GM18870 (cell line): ENCODE measurements at regions not wholly inside any gene's neighbourhood (a gene's known extent, or its start where the extent isn't known, plus 50 kb on each side); places are given as distances from the start of the nearest gene placed in this dataset.

Experiments used
- ATAC-seq: cut with Tn5 transposase; IDR thresholded peaks from one replicate; pipeline ENCODE4 v1.9.1; 2021; ENCODE audit warnings: moderate library complexity; ENCODE audit not compliant: unreplicated experiment

DNA sequence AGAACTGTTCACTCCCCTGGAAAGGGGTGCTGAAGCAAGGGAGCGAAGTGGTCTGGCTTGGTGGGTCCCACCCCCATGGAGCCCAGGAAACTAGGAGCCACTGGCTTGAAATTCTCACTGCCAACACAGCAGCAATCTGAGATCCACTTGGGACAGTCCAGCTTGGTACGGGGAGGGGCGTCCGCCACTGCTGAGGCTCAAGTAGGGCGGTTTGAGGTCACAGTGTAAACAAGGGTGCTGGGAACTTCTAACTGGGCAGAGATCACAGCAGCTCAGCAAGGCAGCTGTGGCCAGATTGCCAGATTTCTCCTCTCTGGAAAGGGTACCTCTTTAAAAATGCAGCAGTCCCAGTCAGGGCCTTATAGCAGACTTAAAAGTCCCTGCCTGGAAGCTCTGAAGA, 53.9 kb upstream of the GALNTL6 start:
- ATAC-seq = no peak

DNA sequence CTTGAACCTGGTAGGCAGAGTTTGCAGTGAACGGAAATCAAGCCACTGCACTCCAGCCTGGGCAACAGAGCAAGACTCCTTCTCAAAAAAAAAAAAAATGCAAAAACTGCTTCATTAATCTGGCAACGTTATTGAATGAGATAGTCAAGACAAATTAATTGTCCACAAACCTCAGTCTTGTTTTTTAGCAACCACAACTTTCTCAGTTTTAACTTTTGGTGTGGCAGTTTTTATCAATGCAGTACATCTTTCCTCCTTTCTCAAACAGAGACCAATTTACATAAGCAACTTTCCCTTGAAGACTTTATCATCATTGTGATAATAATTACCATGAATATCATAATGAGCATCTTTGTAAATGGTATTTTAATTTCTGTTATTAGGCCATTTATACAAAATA, 61.7 kb upstream of the GALNTL6 start:
- no peak for ATAC-seq

DNA sequence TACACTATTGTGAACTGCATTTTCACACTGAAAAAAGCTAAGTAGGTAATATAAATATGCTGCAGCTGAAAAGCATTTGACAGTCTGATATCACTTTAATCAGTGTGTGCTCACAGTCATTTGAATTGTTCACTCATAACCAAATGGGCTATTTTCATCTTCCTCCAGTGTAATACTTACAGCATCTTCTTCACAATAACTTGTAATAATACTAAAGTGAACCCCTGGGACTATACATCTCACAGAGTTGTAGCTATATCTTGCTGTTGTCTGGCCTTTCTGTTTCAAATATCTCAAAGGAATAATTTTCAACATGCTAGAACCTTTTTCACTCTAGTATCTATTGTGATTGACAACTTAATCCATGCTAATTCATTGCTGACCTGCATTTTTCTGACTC, 66.8 kb upstream of the GALNTL6 start:
- ATAC-seq = no peak

DNA sequence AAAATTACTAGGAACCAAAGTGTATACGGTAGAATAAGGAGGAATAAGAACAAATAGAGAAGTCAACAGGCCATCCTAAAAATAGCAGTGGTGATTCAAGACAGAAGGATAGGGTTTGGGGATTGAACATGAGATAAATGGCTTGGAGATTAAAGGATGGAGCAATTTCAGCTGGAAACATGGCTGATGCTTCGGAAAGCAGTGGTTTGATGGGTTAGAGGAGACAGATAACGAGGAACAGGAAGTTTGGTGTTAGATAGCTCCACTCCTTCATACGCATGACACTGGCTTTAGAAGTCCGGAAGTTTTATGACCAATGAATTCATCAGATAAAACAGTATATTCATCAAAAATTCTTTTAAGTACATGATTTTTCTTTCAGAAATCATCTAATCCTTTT, 70.8 kb upstream of the GALNTL6 start:
- ATAC-seq = no peak

DNA sequence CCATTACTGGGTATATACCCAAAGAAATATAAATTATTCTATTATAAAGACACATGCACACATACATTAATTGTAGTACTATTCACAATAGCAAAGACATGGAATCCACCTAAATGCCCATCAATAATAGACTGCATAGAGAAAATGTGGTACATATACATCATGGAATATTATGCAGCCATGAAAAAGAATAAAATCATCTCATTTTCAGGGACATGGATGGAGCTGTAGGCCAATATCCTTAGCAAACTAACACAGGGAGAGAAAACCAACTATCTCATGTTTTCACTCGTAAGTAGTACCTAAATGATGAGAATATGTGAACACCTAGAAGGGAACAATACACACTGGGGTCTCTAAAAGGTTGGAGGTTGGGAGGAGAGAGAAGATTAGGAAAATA, 86.0 kb upstream of the GALNTL6 start:
- no peak for ATAC-seq

DNA sequence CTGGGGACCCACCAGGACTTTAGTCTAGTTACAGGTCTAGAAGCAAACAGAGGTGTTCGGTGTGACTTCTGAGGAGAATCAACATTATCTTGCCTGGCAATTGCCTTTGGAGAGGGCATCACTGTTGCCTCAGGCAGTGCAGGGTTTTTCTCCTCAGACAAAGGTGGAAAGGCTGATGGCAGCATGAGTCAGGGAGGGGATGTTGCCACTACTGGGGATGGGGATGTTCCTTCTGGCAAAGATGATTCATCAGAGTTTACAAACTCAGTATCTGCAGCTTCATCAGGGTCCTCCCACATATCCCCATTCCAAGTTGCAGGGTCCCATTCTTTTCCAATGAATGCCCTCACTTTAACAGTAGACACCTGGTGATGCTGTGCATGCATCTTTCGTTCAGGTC, 91.3 kb upstream of the GALNTL6 start:
- no peak for ATAC-seq

DNA sequence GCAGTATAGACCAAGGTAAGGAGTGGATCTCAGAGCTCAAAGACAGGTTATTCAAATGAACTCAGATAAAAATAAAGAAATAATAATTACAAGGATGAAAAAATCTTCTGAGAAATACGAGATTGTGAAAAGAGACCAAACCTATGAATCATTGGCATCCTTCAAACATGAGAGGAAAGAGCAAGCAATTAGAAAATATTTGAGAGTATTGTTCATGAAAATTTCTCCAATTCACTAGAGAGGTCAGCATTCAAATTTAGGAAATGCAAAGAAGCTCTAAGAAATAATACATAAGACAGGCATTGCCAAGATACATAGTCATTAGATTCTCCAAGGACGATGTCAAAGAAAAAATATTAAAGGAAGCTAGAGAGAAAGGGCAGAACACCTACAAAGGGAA, 93.5 kb upstream of the GALNTL6 start:
- no peak for ATAC-seq

DNA sequence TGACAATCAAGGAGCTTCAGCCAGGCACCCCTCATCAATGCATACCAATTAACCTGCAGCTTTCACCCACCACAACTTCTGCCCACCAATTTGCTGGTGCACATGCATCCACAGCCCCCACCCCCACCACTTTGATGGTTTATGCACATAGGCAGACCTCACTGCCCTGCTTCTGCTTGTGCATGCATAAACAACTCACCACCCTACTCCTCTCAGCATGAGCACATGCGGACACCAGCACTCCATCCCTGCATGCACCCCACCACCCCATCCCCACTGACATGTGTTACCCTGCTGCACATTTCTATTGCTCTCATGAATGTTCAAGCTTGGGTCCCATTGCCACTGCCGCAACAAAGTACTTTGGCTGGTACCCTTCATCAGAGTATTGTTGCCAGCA, 94.5 kb upstream of the GALNTL6 start:
- no peak for ATAC-seq

DNA sequence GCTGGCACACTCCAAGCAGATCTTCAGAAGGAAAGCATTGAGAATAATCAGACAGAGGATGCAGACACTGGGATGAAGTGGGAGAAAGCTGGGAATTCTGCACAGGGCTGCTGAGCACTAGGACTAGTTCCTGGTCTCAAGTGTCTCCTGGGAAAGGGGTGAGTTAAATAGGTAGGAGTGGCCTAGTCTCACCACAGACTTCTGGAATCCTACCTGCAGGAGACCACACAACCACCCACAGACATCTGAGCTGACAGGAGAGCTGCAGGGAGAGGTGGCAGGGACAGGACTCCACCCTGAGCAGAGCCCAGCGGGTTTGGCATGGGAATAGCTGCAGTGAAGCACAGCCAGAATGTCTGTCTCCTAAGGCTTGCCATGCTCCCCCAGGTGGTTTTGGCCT, 95.1 kb upstream of the GALNTL6 start:
- no peak for ATAC-seq

DNA sequence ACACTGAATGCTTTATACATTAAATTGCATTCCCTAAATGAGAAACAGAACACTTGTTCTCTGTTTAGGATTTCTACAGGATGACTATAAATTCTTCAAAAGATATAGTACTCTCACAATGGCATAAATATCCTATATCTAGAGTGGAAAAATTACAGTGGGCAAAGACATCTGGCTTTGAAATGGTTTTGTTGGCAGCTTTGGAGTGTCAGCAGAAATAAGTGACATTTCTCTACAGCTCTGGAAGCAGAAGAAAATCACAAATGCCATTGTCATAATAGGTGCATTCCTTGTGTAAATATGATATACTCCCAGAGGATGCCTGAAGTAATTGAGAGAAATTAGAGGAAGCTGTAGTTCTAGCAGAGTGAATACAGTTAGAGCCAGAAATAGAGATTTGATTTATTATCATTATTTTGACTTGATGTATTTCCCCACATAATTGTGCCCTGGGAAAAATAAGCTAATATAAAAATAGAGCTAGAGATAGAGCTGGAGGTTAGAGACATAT, 95.9 kb upstream of the GALNTL6 start:
- ATAC-seq = no peak

DNA sequence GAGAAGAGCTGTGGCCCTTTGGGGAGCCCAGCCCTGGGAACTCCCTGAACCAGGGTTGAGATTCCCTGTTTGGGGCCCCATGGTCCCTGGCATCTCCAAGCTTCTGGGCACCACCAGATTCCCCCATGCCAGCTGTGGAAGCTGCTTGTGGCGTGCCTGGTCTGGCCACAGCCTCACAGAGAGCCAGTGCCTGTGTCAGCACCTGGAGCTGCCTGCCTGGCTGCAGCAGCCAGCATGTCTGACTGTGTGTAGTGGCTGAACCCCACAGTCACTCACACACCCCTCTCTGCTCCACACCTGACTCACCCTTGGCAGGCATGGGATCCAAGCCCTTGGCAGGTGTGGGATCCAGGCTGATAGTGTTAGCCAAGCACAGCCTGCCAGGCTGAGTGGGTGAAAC, 97.2 kb upstream of the GALNTL6 start:
- no peak for ATAC-seq

DNA sequence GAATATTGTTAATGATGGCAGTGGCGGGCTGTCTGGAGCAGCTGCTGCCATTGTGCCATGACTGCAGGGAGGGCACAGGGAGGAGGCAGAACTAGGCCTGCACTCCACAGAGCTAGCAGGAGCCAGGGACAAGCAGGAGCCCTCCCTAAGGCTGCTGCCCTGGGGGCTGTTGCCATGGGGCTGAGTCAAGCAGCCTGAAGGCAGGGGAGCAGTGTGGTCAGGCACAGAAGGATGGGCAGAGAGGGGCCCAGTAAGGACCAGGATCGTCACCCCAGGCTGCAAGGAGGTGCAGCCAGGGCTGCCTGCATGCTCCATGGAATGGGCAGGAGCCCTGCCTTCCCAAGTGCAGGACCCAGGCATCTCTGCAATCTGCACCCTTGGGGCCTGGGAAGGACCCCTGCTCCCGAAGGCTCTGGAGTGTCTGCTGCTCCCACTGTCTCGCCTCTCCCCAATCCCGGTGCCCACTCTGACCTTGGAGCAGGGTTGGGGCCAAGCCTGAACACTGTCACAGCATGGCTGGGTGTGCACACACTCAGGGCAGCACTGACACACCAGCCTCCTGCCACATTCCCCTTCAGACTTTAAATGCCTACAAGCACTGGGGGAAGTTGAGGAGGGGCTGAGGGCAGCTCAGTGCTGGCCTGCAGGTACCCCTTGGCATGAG, 98.3 kb upstream of the GALNTL6 start:
- no peak for ATAC-seq

DNA sequence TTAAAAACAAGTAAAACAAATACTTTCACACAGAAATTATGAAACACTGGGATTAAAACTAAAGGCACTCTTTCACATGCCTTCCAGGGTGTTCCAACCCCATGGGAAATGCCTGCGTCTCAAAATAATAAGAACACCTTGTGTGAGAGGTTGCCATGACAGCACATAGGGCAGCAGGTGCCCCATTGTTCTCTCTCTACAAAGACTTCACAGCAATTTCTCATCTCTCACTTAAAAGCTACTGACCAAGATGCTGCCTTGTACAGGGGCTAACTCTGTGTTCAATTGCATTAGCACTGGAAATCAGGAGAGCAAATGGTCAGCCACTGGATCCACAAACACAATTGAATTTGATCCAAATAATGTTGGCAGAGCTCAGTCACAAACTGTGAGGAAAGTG, 102.5 kb upstream of the GALNTL6 start:
- no peak for ATAC-seq

DNA sequence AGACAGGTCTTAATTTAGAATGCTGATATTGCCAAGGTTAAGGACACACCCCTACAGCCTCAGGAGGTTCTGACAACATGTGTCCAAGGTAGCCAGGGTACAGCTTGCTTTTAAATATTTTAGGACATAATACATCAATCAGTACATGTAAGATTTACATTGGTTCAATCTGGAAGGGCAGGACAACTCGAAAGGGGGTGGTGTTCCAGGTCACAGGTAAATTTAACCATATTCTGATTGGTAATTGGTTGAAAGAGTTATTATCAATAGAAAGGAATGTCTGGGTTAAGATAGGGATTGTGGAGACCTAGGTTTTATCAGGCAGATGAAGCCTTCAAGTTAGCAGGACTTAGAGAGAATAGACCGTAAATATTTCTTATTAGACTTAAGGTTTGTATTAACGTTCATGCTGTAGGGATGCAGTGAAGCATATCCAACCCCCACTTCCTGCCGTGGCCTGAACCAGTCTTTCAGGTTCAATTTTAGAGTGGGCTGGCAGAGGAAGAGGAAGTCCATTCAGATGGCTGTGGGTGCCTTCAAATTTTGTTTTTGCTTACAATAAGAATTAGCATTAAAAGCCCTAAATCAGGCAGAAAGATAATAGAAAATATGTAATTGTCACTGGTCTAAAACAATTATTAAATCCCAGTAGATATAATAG, 136.5 kb upstream of the GALNTL6 start:
- peak; percentile 97 for ATAC-seq

DNA sequence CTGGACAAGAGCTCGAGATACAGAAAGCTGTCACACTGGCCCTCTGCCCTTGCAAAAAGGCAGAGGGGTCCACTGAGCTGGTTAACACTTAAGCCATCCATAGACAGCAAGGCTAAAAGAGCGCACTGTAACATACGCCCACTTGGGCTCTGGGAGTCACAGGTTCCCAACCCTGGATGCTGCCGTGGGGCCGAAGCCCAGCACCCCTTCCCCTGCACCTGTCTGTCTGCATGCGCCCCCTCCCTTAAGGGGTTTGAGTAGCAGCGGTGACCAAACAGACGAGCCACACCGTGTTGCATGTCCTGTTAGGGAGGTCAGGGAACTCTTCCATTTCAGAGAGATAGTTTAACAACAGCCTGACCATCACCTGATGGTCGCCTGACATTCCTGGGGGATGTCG, 138.4 kb upstream of the GALNTL6 start:
- ATAC-seq = no peak

DNA sequence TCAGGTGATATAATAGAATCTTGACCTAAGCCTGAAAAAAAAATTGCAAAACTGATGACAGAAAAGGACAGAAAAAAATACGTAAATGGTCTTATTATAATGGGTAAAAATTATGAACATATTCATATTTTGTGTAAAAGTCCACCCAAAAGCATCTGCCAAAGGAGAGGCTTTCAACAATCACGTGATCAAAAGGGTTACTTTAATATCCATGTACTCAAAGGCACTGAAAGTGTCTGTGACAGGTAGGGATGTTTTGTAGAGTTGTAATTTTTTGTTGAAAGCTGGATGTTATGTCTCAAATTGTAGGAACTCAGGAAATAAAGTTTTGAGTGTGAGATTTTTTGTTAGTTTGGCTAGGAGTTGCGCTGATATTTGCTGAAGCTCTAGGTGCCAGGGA, 144.8 kb upstream of the GALNTL6 start:
- ATAC-seq = no peak

DNA sequence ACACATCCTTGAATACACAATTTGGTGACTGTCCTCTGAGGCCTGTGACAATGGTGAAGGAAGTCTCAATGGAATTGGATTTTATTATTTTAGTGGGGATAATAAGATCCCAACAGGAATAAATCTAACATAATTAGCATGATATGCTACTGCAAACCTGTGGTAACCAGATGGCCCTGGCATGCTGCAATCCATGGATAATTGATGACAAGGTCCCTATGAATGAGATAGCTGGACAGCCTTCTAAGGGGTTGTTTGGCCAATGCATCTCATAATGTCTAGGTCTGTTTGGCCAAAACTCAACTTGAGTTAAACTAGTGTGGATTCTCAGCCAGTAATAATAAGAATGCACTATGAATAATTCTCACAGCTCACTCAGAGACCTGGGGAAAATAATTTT, 145.3 kb upstream of the GALNTL6 start:
- no peak for ATAC-seq

DNA sequence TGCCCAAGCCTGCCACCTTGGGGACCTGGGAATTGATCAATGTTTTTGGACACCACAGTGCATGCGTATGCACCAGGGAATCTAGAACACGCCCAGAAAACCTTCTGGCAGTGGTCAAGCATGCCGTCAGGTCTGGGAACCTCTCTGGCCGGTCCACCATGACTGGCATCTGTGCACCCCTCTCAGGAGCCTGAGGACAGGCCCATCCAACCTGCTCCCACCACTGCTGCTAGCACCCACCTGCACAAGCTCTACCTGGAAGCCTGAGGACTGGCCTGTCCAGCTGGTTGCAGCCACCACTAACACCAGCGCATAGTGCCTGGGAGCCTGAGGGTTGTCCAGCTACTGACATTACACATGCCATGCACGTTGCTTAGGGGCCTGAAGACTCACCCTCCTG, 162.1 kb upstream of the GALNTL6 start:
- no peak for ATAC-seq

DNA sequence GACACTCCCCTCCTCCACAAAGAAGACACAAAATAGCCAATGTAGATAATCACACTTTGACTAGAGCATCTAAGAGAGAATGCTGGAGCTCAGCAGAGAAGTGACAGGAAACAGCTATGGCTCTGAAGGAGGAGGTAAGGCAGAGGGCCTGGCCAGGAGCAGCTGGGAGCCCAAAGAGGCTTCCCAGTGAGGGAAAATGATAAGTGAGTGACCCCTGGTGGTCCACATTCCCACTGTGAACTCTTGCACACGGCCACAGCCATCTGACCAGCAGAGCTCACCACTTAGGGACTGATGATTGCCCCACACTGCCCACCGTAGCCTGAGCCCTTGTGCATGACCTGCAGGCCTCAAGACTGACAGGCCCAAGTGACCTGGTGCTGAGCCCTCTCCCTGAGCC, 162.7 kb upstream of the GALNTL6 start:
- peak; percentile 64 for ATAC-seq

DNA sequence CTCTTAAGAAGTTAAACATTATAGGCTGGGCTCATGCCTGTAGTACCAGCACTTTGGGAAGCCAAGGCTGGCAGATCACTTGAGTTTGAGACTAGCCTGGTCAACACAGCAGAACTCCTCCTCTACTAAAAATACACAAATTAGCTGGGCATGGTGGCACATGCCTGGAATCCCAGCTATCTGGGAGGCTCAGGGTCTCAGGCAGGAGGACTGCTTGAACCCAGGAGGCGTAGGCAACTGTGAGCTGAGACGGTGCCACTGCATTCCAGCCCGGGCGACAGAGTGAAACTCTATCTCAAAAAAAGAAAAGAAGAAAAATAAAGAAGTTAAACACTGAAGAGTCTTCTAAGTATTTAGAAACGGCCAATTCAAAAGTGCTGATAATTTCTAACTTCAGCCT, 164.3 kb upstream of the GALNTL6 start:
- no peak for ATAC-seq

DNA sequence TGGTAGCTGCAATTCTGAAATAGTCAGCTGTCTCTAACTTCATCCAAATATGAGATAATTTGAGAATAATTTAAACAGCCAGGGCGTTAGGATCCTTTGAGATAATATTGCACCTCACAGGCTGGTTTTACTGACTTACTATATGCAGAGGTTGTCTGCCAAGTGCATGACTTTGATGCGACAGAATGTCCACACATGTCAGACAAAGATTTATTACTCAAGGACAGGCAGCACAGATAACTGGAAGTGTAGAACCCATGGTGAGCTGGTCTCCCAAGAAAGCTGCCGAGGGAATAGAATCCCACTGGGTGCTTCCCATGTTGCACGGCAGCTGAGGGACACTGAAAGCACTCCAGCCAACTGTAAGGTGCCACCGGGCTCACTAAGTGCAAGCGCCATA, 166.2 kb upstream of the GALNTL6 start:
- no peak for ATAC-seq

DNA sequence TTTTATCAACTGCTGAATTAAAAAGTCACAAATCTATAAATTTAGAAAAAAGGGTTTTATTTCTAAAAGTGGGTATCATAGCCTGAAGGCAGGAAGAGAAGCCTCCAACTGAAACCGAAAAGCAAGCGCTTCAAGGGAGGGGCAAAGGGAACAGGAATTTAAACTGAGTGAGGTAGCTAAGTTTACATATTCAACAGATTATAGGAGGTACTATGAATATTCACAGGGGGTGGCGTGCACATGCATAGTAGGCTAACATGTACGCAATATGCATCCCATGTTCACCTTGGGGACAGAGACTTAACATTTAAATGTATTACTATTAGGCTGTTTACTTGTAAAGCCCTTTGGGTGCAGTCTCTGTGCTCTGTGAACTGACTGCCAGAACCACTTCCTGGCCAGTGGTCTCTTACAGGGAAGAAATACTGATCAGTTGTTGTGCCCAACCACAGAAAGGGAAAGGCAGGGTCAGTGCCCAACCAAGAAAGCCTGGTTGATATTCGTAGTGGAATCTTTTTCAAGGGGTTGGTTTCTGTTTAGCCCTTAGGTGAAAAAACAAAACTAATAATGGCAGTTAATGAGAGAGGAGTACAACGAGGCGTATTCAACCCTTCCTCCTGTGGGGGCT, 168.7 kb upstream of the GALNTL6 start:
- peak; percentile 93 for ATAC-seq
